Panc1 (cell line): ENCODE measurements at regions not wholly inside any gene's neighbourhood (a gene's known extent, or its start where the extent isn't known, plus 50 kb on each side); places are given as distances from the start of the nearest gene placed in this dataset.

ENCODE experiments used
- ATAC-seq: fragments of 200-7000 bp; cut with Tn5 transposase; 2 replicates; pipeline ENCODE4 v1.9.1; 2020; ENCODE audit warnings: mild to moderate bottlenecking, moderate library complexity
- BruUV-seq: library from RNA; stranded (reverse); fragments of 400-500 nt; replicated peaks from 2 replicates; lab custom pipeline; 2021; lab: Mats Ljungman, UMichigan
- CTCF ChIA-PET: fragments of 300-600 bp; sonication (Branson Sonifier 250); formaldehyde crosslinking; loops from one replicate; lab custom pipeline; 2022; ENCODE audit warnings: antibody characterized with exemption; lab: Charles Lee
- POLR2A ChIA-PET: fragments of 300-600 bp; sonication (Branson Sonifier 250); formaldehyde crosslinking; loops from one replicate; lab custom pipeline; 2022; ENCODE audit warnings: antibody characterized with exemption; lab: Charles Lee
- DNase-seq: peaks from one replicate; pipeline ENCODE4 v3.0.0-alpha.2; 2010; ENCODE audit warnings: low read depth, low spot score
- H3K27ac ChIP-seq: 2 replicates; pipeline ENCODE4 v1.5.1; 2011; ENCODE audit warnings: mild to moderate bottlenecking, low read length, inconsistent platforms
- H3K27me3 ChIP-seq: fragments of 200-500 bp; sonication (Bioruptor generic); 2 replicates; pipeline ENCODE4 v1.6.0; 2014; ENCODE audit warnings: low read length, inconsistent platforms; ENCODE audit not compliant: control insufficient read depth, insufficient read depth
- H3K36me3 ChIP-seq: fragments of 200-500 bp; sonication (Bioruptor generic); 2 replicates; pipeline ENCODE4 v1.5.1; 2014; ENCODE audit warnings: inconsistent platforms, mild to moderate bottlenecking, low read length, moderate library complexity; ENCODE audit not compliant: control insufficient read depth, insufficient read depth
- H3K4me1 ChIP-seq: 2 replicates; pipeline ENCODE4 v1.5.1; 2011; ENCODE audit warnings: inconsistent platforms, mild to moderate bottlenecking, low read length, moderate library complexity; ENCODE audit not compliant: control insufficient read depth, insufficient read depth
- H3K4me3 ChIP-seq, 2 experiments: 2 replicates each; pipeline ENCODE4 v1.5.1; 2011 to 2012; ENCODE audit warnings: low read depth in 2 of 2, low read length in 2 of 2, mild to moderate bottlenecking in 2 of 2, inconsistent platforms in 1 of 2, moderate library complexity in 1 of 2
- H3K9me3 ChIP-seq: fragments of 200-500 bp; sonication (Bioruptor generic); 2 replicates; pipeline ENCODE4 v1.5.1; 2014; ENCODE audit warnings: low read depth, mild to moderate bottlenecking, inconsistent platforms, low read length, moderate library complexity; ENCODE audit not compliant: control insufficient read depth, insufficient read depth
- CTCF ChIP-seq: fragments of 450-650 bp; IDR thresholded peaks from 2 replicates; pipeline ENCODE4 v1.5.1; 2017; ENCODE audit warnings: mild to moderate bottlenecking
- POLR2AphosphoS5 ChIP-seq: IDR thresholded peaks from 2 replicates; pipeline ENCODE4 v1.6.1; 2012; ENCODE audit warnings: mild to moderate bottlenecking, low read depth, low read length, moderate library complexity
- REST ChIP-seq, 2 experiments: IDR thresholded peaks; 2 replicates each; pipeline ENCODE4 v1.6.1; 2011 to 2012; ENCODE audit warnings: low read depth in 2 of 2, control low read depth in 1 of 2, low read length in 1 of 2, mild to moderate bottlenecking in 1 of 2, moderate library complexity in 1 of 2; ENCODE audit not compliant: insufficient read depth in 1 of 2
- SIN3A ChIP-seq: IDR thresholded peaks from 2 replicates; pipeline ENCODE4 v1.6.1; 2012; ENCODE audit warnings: low read depth, mild to moderate bottlenecking, low read length, moderate library complexity, borderline replicate concordance; ENCODE audit not compliant: insufficient read depth
- TCF7L2 ChIP-seq: IDR thresholded peaks from 2 replicates; pipeline ENCODE4 v1.6.1; 2011; ENCODE audit warnings: mild to moderate bottlenecking, low read depth, low read length, inconsistent platforms
- in situ Hi-C: cut with HindIII; loops from 2 replicates; pipeline ENCODE4 v1.10.0; 2016; ENCODE audit warnings: low sequenced_read_pairs, low pct_unique_long_range_greater_than_20kb
- intact Hi-C: fragments of 100-400 bp; cut with micrococcal nuclease; formaldehyde crosslinking; loops from one replicate; pipeline ENCODE4 v1.10.0; 2022; ENCODE audit not compliant: unreplicated experiment

GRCh38 chrX:38886112-38886511 is 84.9 kb downstream of the MID1IP1 start:
- Histone ChIP-seq H3K4me1 (no peaks in the 10 kb centered on the region), H3K27ac (no peak overlapping the region), H3K9me3 (no peaks in the 10 kb centered on the region), H3K4me3 (no peak overlapping the region), H3K36me3 (no peaks in the 10 kb centered on the region), H3K27me3 (no peaks in the 10 kb centered on the region)
- in situ Hi-C loops: no loop called here
- ChIA-PET POLR2A (no interaction called here), CTCF (interaction anchor here (0.6 kb wide), 1 partner anchor 1323 kb away, joined by 3 read pairs; no protein-coding TSS in a partner anchor)
- ATAC-seq (no peak), DNase-seq (no peak)
- BruUV-seq: no TSS peak
- TF ChIP-seq POLR2AphosphoS5: no peak
- no peak for TF ChIP-seq TCF7L2
- no peak for TF ChIP-seq CTCF
- TF ChIP-seq SIN3A: no peak
- no peak for TF ChIP-seq REST (IDR thresholded peaks at IDR 0.05; ENCODE audit: insufficient read depth in 1 of 2, low read depth in 2 of 2, low read length in 1 of 2)
- intact Hi-C loops: no loop called here

- H3K27me3 ChIP-seq: no peaks in the 10 kb centered on the region; the same call in 1 of the 2 replicates
- DNase-seq (no peak), ATAC-seq (no peak)
- in situ Hi-C loops (no loop called here), intact Hi-C loops (no loop called here)
- CTCF ChIA-PET: no interaction called here
- H3K4me1 ChIP-seq: no peaks in the 10 kb centered on the region
- no peak overlapping the region for H3K4me3 ChIP-seq
- BruUV-seq: no TSS peak
- TF ChIP-seq POLR2AphosphoS5 (no peak), CTCF (no peak), SIN3A (no peak), TCF7L2 (no peak), REST (IDR thresholded peaks at IDR 0.05; ENCODE audit: insufficient read depth in 1 of 2, low read depth in 2 of 2, low read length in 1 of 2) (no peak)
- H3K36me3 ChIP-seq: no peaks in the 10 kb centered on the region
- POLR2A ChIA-PET: no interaction called here
- H3K9me3 ChIP-seq: no peaks in the 10 kb centered on the region
- H3K27ac ChIP-seq: no peak overlapping the region
These were observed 86.0 kb downstream of the MID1IP1 start for GRCh38 chrX:38887222-38887621.
